OCI-LY7 (cell line): ENCODE measurements at regions not wholly inside any gene's neighbourhood (a gene's known extent, or its start where the extent isn't known, plus 50 kb on each side); places are given as distances from the start of the nearest gene placed in this dataset.

Experiments used
- CTCF ChIP-seq: fragments of 200-600 bp; sonication (generic); conservative IDR thresholded peaks from 2 replicates; pipeline ENCODE4 v1.5.1; 2014; ENCODE audit warnings: mild to moderate bottlenecking, antibody characterized with exemption, low read length, moderate library complexity, mixed read lengths
- EZH2phosphoT487 ChIP-seq: fragments of 200-600 bp; sonication (generic); IDR thresholded peaks from 2 replicates; pipeline ENCODE4 v1.6.1; 2018; ENCODE audit warnings: low read depth, borderline replicate concordance, mild to moderate bottlenecking, mixed run types, antibody characterized with exemption, low read length, moderate library complexity, mixed read lengths

GRCh38 chr1:29991815-29992214 is 731.6 kb downstream of the MATN1 start:
- no peak for TF ChIP-seq CTCF
- TF ChIP-seq EZH2phosphoT487, result no peak
